GM21737 (cell line): ENCODE measurements at regions not wholly inside any gene's neighbourhood (a gene's known extent, or its start where the extent isn't known, plus 50 kb on each side); places are given as distances from the start of the nearest gene placed in this dataset.

ENCODE experiments used
- ATAC-seq: cut with Tn5 transposase; IDR thresholded peaks from one replicate; pipeline ENCODE4 v1.9.1; 2021; ENCODE audit warnings: mild to moderate bottlenecking, moderate library complexity; ENCODE audit not compliant: unreplicated experiment

GRCh38 chr4:187174749-187175148, 451.1 kb upstream of the FAT1 start:
- no peak for ATAC-seq

DNA sequence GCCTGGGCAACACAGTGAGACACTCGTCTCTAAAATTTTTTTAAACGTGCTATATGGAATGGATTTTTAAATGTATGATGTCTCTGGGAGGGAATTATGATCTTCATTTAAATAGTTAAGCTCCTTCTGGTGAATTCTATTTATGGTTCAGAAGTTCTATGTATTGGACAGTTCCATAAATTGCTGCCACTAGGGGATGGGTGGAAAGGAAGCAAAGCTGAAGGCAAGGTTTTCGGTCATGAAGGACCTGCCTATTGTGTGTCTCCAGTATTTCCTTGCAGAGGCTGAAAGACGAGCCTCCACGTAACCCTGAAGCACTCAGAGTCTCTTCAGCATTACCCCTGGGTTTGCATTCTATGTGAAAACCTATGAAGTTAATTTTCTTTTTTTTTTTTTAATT, 451.5 kb upstream of the FAT1 start:
- ATAC-seq: no peak

GRCh38 chr4:187176261-187176910, 452.7 kb upstream of the FAT1 start:
- no peak for ATAC-seq

DNA sequence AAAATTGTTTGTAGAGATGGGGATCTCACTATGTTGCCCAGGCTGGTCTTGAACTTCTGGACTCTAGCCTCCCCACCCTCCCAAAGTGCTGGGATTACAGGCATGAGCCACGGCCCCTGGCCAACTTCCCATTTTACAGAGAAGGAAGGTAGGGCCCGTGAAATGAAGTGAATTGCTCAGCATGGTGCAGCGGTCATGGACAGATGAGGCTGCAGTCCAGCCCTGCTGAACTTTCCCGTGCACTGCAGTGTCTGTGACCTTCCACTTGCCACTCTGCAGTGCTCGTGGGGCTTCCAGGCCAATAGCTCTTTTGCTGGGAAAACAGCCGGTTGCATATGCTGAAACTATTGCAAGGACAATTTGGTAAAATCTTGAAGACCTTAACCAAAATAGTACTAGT, 454.4 kb upstream of the FAT1 start:
- no peak for ATAC-seq

DNA sequence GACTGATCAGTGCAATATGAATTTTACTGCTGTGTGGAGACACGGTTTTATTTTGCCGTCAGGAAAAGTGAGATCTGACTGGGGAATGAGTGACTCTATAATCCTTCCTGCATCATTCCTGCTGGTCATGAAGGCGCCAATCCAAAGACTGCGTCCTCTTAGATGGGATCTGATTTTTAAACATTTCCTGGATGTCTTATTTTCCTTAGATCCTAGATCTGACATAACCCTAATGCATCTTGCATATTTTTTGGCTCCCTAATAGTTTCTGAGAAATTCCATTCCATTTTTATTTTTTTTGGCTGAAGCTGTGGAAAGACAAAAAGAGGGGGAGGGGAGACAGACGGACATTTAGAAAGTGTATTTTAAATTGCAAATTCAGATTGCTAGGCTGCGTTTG, 454.9 kb upstream of the FAT1 start:
- no peak for ATAC-seq

GRCh38 chr4:187179086-187180058, 455.7 kb upstream of the FAT1 start:
- ATAC-seq: no peak

GRCh38 chr4:187181054-187181453, 457.4 kb upstream of the FAT1 start:
- ATAC-seq: no peak

GRCh38 chr4:187183346-187183745, 459.7 kb upstream of the FAT1 start:
- ATAC-seq: no peak

- ATAC-seq: no peak
Observed at GRCh38 chr4:187183826-187184225, 460.2 kb upstream of the FAT1 start.

GRCh38 chr4:187184508-187184907, 460.9 kb upstream of the FAT1 start:
- ATAC-seq: no peak

DNA sequence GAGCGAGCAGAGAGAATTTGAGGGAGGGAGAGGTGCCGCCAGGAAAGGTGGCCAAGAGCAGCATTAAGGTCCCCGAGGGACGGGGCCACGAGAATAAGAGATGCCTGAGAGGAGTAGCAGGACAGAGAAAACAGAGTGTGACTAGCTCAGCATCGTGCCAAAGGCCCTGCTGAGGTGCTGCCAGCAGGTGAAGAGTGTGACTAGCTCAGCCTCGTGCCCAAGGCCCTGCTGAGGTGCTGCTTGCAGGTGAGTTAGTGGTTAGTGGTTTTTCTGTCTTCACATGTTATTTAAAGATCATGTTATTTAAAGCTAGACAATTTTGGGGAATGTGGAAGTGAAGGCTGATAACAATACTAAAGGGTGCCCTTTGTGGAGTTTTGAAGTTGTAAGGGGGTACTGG, 464.5 kb upstream of the FAT1 start:
- ATAC-seq: no peak

- ATAC-seq: no peak
Observed at GRCh38 chr4:187188741-187189140, 465.1 kb upstream of the FAT1 start.

GRCh38 chr4:187190390-187190789, 466.7 kb upstream of the FAT1 start:
- ATAC-seq: no peak

DNA sequence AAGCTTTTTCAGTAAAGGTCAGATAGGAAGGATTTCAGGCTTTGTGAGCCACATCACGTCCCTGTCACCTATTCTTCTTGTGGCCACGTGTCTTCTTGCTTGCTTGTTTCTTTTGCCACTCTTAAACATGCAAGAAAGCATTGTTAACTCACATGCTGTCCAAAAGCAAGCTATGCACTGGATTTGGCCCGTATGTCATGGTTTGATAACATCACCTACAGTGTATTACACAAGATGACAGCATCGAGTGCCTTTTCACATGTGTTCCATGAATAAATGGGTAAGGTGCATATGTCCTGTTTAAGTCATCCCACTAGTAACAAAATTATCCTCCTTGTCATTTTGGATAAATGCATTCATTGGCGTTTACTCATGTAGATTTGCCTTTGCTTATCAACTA, 468.0 kb upstream of the FAT1 start:
- ATAC-seq: no peak

DNA sequence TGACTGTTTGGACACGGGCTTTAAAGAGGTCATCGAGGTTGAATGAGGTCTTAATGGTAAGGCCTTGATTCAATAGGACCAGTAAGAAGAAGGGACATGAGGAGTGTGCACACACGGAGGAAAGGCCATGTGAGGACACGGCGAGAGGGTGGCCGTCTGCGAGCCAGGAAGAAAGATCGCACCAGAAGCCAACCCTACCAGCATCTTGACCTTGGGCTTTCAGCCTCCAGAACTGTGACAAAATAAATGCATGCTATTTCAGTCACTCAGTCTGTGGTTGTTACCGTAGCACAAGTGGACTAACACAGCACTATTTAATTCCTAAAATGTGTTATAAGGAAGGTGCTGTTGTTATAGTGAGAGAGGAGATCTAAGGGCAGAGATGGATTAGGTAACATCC, 468.6 kb upstream of the FAT1 start:
- no peak for ATAC-seq

GRCh38 chr4:187193141-187193540, 469.5 kb upstream of the FAT1 start:
- ATAC-seq: no peak

DNA sequence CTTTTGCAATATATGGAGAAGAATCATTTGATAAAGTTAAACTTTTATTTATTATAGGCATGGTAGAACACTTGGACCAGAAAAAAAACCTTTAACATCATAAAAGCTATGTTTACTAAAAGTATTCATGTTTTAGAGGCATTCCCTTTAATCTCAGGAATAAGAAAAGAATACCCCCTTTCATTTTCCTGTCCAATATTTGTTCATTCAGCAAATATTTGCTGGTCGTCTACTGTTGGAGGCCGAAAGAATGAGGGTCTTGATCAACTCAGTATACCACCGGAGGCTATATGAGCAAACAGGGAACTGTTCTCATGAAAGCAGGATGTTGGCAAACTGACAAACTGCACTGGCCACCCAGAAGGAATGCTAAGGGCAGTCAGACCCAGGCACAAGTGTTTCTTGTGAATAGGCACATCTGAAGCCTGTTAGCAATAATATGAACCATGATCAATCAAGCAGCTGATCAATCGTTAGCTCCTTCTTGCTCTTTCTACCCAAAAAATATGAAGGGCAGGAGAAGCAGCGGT, 480.8 kb upstream of the FAT1 start:
- no peak for ATAC-seq

DNA sequence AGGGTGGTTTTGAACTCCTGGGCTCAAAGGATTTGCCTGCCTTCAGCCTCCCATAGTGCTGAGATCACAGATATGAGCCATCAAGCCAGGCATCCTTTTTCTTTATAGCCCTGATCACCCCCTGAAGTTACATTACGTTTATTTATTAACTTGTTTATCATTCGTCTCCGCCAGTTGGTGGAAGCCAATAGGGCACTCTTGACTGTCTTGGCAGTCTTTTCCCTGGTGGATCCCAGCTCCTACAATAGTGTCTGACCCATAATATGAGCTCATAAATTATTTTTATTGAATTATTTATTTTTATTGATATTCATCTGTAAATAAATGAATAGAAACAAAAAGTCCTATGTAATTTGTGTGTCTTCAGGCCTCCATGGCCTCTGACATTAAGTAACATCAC, 484.3 kb upstream of the FAT1 start:
- no peak for ATAC-seq

GRCh38 chr4:187208651-187209050, 485.0 kb upstream of the FAT1 start:
- no peak for ATAC-seq

DNA sequence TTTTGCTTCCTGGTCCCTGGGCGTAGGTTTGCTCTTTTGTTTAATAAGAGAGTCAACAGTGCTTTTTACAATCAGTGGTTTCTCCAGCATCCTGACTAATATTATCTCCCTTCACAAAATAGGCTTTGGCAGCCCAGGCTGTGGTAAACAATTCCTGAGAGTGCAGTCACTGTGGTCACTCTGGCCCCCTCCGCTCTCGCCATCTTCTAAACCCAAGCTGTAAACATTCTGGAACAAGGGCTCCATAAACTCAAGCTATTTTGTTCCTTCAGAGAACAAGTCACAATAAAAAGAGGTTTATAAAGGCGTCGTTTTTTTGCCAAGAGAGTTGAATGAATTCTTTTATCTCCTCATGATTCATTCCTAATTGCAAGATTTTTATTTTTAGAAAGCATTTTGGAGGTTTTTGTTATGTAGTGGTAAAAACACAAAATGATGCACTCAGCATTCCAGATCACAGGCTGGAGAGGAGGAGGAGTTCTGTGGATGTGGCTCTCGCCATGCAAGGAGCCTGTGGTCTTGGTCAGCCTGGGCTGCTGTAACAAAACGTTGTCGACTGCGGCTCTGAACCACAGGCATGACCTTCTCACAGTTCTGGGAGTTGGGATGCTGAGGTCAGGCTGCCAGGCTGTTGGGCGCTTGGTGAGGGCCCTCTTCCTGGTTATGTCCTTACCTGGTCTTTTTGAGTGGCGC, 486.4 kb upstream of the FAT1 start:
- no peak for ATAC-seq

DNA sequence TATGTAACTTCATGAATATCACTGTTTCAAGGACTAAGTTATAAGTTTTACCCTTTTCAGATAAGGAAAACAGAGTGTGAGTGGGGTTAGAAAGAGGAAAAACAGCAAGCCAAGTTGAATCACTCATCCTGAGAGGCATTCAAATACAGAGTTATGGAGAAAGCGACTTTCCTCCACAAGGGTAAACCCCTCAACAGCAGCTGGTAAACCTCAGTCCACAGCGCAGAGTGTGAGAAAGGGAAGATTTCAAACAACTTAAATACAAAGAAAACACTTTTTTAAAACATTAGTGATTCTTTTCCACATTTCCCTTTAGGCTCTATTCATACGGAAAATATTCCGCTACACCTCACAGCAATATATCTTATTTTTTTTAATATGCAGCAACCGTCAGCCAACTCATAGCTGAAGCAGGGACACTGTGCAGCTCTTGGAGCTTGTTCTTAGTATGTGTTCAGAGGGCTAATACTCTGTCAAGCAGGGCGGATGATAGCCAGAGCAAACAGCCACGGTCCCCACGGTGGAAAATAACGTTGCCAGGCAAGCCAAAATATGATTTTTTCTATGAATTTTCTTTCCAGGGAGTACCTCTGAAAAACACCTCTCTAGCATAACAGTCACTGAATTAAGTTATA, 488.9 kb upstream of the FAT1 start:
- no peak for ATAC-seq
